Transverse colon (tissue), 4 donors: ENCODE measurements at regions not wholly inside any gene's neighbourhood (a gene's known extent, or its start where the extent isn't known, plus 50 kb on each side); places are given as distances from the start of the nearest gene placed in this dataset.

Experiments used
- DNase-seq: peaks from one replicate; pipeline ENCODE4 v3.0.0-alpha.2; 2019
- H3K27ac ChIP-seq, 4 donors: fragments of 200-600 bp; sonication (generic); 2 replicates each; pipeline ENCODE4 v1.5.1; 2016 to 2018; ENCODE audit warnings: inconsistent platforms in 4 of 4
- H3K27me3 ChIP-seq: fragments of 200-600 bp; sonication (generic); 2 replicates; pipeline ENCODE4 v1.5.1; 2017; ENCODE audit warnings: inconsistent platforms
- H3K36me3 ChIP-seq, 4 donors: fragments of 200-600 bp; sonication (generic); 2 replicates each; pipeline ENCODE4 v1.5.1; 2017 to 2019; ENCODE audit warnings: inconsistent platforms in 4 of 4
- H3K4me1 ChIP-seq, 4 donors: fragments of 200-600 bp; sonication (generic); 2 replicates each; pipeline ENCODE4 v1.5.1; 2017 to 2020; ENCODE audit warnings: inconsistent platforms in 4 of 4
- H3K4me3 ChIP-seq, 4 donors: fragments of 200-600 bp; sonication (generic); 1 replicate in 1 of 4; 2 replicates in 3 of 4; pipeline versions ENCODE4 v1.5.1 to v1.6.1; 2017 to 2019; ENCODE audit warnings: inconsistent platforms in 4 of 4
- H3K9me3 ChIP-seq, 2 donors: fragments of 200-600 bp; sonication (generic); 2 replicates each; pipeline ENCODE4 v1.5.1; 2017 to 2019; ENCODE audit warnings: inconsistent platforms in 2 of 2
- EP300 ChIP-seq: sonication (generic); formaldehyde crosslinking; IDR thresholded peaks from one replicate; pipeline ENCODE4 v1.6.1; 2017; ENCODE audit warnings: antibody characterized with exemption, low read depth
- POLR2A ChIP-seq: fragments of 450-650 bp; IDR thresholded peaks from one replicate; pipeline ENCODE4 v1.6.1; 2016; ENCODE audit warnings: antibody characterized with exemption, mild to moderate bottlenecking, moderate library complexity
- POLR2AphosphoS5 ChIP-seq, 3 donors: sonication (generic); formaldehyde crosslinking; IDR thresholded peaks; one replicate each; pipeline ENCODE4 v1.6.1; 2016; ENCODE audit warnings: antibody characterized with exemption in 3 of 3
- WGBS, 2 donors: methylation state at CpG; one replicate each; pipeline ENCODE4 v1.1.5; 2018; ENCODE audit warnings: low coverage in 1 of 2; 5-methylcytosine and 5-hydroxymethylcytosine counted together
- in situ Hi-C, 4 donors: fragments of 200-750 bp; cut with MboI; loops; one replicate each; pipeline versions ENCODE4 v1.15.0 to v1.15.1; 2017; ENCODE audit warnings: low sequenced_read_pairs in 3 of 4, low pct_ligation_motif_present in 1 of 4, low pct_unique_long_range_greater_than_20kb in 1 of 4
- intact Hi-C: fragments of 100-400 bp; cut with DNase I; formaldehyde crosslinking; loops from one replicate; pipeline ENCODE4 v1.15.1; 2023; ENCODE audit warnings: low total_unique reads
- TF ChIP-seq, protein P1 (sequence below), 5 experiments: fragments of 200-600 bp in 3 of 5; fragments of 450-650 bp in 2 of 5; sonication (generic) in 3 of 5; IDR thresholded peaks; 1 replicate in 2 of 5; 2 replicates in 3 of 5; pipeline ENCODE4 v1.5.1; 2016 to 2017; ENCODE audit warnings: antibody characterized with exemption in 5 of 5, inconsistent platforms in 3 of 5, mild to moderate bottlenecking in 2 of 5, moderate library complexity in 1 of 5

DNA sequence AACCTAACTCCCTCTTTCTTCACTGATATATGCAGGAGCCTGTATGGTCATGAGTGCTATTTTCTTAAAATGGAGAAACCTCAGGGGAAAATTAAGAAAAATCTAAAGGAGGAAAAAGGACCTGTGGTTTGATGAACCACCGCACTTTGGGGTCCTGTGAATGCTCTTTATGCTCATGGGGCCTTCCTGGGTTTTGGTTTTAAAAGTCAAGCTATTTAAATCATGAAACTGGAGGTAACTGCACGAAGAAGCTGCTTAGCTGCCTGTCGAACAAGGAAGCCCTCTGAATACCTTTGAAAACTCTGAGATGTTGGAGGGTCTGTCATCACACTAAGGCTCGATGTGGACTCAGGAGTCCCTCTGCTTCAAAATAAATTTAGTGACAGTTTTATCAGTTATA is 564.5 kb upstream of the ADAMTS16 start:
- Histone ChIP-seq H3K36me3 (no peaks in the 10 kb centered on the region), H3K27me3 (no peaks in the 10 kb centered on the region), H3K9me3 (no peaks in the 10 kb centered on the region), H3K4me1 (no peaks in the 10 kb centered on the region), H3K4me3 (no peak overlapping the region), H3K27ac (no peak overlapping the region)
- in situ Hi-C loops (no loop called here), intact Hi-C loops (no loop called here)
- WGBS, 2 donors: 67 to 73% methylated on average over 4 of the region's 4 CpGs
- no peak for DNase-seq
- TF ChIP-seq POLR2A: no peak

GRCh38 chr5:4576161-4576748 is 563.9 kb upstream of the ADAMTS16 start:
- Histone ChIP-seq H3K27ac (no peak overlapping the region), H3K4me3 (no peak overlapping the region), H3K9me3 (no peaks in the 10 kb centered on the region), H3K27me3 (no peaks in the 10 kb centered on the region), H3K36me3 (no peaks in the 10 kb centered on the region), H3K4me1 (no peaks in the 10 kb centered on the region)
- 39 to 54% methylated on average over 4 of the region's 4 CpGs for WGBS, 2 donors
- no peak for TF ChIP-seq EP300
- no peak for TF ChIP-seq POLR2A
- TF ChIP-seq POLR2AphosphoS5 (IDR thresholded peaks at IDR 0.05): no peak
- TF ChIP-seq, protein P1, sequence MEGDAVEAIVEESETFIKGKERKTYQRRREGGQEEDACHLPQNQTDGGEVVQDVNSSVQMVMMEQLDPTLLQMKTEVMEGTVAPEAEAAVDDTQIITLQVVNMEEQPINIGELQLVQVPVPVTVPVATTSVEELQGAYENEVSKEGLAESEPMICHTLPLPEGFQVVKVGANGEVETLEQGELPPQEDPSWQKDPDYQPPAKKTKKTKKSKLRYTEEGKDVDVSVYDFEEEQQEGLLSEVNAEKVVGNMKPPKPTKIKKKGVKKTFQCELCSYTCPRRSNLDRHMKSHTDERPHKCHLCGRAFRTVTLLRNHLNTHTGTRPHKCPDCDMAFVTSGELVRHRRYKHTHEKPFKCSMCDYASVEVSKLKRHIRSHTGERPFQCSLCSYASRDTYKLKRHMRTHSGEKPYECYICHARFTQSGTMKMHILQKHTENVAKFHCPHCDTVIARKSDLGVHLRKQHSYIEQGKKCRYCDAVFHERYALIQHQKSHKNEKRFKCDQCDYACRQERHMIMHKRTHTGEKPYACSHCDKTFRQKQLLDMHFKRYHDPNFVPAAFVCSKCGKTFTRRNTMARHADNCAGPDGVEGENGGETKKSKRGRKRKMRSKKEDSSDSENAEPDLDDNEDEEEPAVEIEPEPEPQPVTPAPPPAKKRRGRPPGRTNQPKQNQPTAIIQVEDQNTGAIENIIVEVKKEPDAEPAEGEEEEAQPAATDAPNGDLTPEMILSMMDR (IDR thresholded peaks at IDR 0.05): no peak
- in situ Hi-C loops: no loop called here
- intact Hi-C loops: no loop called here
- DNase-seq: no peak

- Histone ChIP-seq H3K27ac (no peak overlapping the region), H3K27me3 (no peaks in the 10 kb centered on the region), H3K4me3 (no peak overlapping the region), H3K4me1 (no peaks in the 10 kb centered on the region), H3K9me3 (no peaks in the 10 kb centered on the region), H3K36me3 (no peaks in the 10 kb centered on the region)
- 79 to 83% methylated on average over 10 to 14 of the region's 14 CpGs for WGBS, 2 donors
- TF ChIP-seq, protein P1 (IDR thresholded peaks at IDR 0.05): no peak
- TF ChIP-seq POLR2AphosphoS5 (IDR thresholded peaks at IDR 0.05) (no peak), EP300 (no peak), POLR2A (no peak)
- no peak for DNase-seq
- in situ Hi-C loops (no loop called here), intact Hi-C loops (no loop called here)
Observed at GRCh38 chr5:4576908-4577307, 563.2 kb upstream of the ADAMTS16 start.

DNA sequence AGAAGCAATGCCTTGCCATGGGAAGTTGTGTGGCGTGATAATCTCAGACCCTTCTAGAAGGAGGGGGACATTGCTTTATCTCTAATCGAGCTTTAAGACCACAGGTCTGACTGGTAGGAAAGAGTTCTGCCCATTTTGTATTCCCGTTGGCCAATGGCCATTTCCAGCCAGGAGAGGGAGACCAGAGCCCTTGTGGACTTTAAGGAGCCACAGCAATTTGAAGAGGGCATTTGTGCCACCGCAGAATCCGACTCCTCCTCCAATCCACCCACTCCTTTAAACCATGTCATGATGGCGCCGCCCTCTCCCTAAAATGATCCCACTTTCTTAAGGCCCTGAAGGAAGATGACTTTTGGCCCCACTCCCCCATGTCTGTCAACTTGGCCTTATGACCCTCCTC is 560.5 kb upstream of the ADAMTS16 start:
- Histone ChIP-seq H3K9me3 (no peaks in the 10 kb centered on the region), H3K4me3 (no peak overlapping the region), H3K27me3 (no peaks in the 10 kb centered on the region), H3K36me3 (no peaks in the 10 kb centered on the region), H3K4me1 (no peaks in the 10 kb centered on the region), H3K27ac (no peak overlapping the region)
- in situ Hi-C loops (no loop called here), intact Hi-C loops (no loop called here)
- 83 to 93% methylated on average over 5 to 7 of the region's 7 CpGs for WGBS, 2 donors
- DNase-seq: no peak
- no peak for TF ChIP-seq POLR2AphosphoS5 (IDR thresholded peaks at IDR 0.05)
- TF ChIP-seq, protein P1 (IDR thresholded peaks at IDR 0.05): no peak
- TF ChIP-seq EP300: no peak
- TF ChIP-seq POLR2A: no peak

GRCh38 chr5:4580772-4581171 is 559.4 kb upstream of the ADAMTS16 start:
- WGBS, 2 donors: 93% methylated on average over 19 of the region's 19 CpGs; no CpG with 5 or more reads in 1 of the 2 donors
- Histone ChIP-seq H3K4me1 (no peaks in the 10 kb centered on the region), H3K27ac (no peak overlapping the region), H3K4me3 (no peak overlapping the region), H3K36me3 (no peaks in the 10 kb centered on the region), H3K27me3 (no peaks in the 10 kb centered on the region), H3K9me3 (no peaks in the 10 kb centered on the region)
- in situ Hi-C loops: no loop called here
- DNase-seq: no peak
- TF ChIP-seq, protein P1 (IDR thresholded peaks at IDR 0.05): no peak
- TF ChIP-seq POLR2AphosphoS5 (IDR thresholded peaks at IDR 0.05): no peak
- TF ChIP-seq POLR2A: no peak
- no peak for TF ChIP-seq EP300
- intact Hi-C loops: no loop called here
